NCI-H128 (cell line): ENCODE measurements at regions not wholly inside any gene's neighbourhood (a gene's known extent, or its start where the extent isn't known, plus 50 kb on each side); places are given as distances from the start of the nearest gene placed in this dataset.
"Not testable (repeated sequence)": the region's sequence is repeated elsewhere in the genome, so short reads cannot be mapped to it uniquely, and the experiment has no call there.

Source experiments
- DNase-seq: peaks from one replicate; lab custom pipeline; 2025; ENCODE audit not compliant: unreplicated experiment; lab: John Stamatoyannopoulos, UW

DNA sequence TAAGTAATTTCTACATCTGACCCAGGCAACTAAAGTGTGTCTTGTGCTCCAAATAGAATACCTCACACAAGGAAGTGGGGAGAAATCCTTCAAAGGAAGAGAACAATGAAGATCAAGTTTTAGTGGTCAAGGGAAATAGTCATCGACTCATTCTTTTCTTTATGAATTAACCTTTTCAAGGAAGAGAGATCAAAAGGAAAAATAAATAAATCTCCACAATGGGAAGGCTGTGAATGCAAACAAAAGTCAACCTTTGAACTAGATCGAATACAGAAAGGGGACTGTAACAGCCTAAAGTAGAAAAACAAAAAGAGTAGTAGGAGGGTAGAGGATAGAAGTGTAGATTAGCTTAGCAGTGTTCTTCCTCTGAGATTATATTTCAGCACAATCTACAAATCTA, 274.6 kb upstream of the COBL start:
- DNase-seq: no peak

DNA sequence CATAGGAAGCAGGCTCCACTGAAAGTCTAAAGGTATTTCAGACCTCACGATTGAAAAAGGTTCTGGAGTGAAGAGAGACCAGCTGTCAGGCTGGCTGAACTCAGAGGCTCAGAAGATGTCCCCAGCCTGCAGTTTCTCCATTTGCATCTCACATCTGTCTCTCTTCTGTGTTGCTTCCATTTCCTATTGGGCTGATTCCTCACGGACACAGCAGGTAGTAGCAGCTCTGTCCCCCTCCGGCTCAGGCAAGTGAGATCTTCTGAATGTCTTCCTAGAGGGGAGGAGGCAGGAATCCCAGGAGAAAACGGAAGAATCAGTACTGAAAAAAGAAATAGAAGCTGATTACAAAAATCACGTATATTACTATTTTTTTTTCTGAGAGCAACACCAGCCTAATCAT, 274.1 kb upstream of the COBL start:
- no peak for DNase-seq

DNA sequence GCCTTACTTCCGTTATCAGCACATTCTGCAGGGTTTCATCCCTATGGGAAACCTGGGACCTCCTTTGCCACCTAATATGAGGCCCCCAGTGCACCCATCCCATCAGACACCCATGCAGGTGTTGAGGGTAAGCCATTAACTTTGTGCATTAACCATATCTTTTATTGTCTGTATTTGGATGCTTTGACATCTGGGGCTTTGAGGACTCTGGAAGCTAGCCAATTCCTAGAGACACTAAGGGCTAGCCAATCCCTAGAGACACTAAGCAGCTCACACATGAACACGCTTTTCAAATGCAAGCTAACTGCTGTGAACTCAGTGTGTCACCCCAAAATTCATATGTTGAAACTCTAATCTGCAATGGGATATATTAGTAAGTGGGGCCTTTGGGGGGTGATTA, 272.5 kb upstream of the COBL start:
- no peak for DNase-seq

DNA sequence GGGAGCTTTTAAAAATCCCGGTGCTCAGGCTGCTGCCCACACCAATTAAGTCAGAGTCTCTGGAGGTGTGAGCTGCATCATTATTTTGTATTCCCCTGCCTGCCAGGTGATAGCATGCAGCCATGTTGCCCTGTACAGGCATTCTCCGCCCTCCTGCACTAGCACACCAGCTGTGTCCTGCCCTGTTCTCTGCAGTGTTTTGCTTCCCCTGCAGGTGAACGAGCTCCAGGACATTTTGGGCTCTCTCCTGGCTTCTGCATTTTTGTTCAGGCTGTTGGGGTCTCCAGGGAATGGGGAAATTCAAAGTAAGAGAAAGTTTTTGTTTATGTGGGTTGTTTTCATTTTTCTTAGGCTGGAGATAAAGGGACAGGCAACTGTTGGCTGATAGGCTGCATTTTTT, 271.0 kb upstream of the COBL start:
- no peak for DNase-seq

DNA sequence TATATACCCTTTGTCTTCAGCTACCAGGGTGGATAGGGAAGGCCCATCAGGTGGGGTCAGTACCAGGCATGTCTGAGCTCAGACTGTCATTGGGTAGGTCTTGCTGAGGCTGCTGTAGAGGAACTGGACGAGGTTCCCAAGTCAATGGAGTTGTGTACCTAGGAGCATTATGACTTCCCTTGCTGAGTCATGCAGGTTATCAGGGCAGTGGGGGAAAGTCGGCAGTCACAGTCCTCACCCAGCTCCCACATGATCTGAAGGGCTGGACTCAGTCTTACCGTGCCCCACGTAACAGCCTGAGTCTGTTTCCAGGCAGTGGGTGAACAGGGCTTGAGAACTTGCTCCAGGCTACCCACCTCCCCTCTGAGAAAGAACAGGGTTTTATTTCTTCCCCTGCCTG, 260.8 kb upstream of the COBL start:
- DNase-seq: no peak

DNA sequence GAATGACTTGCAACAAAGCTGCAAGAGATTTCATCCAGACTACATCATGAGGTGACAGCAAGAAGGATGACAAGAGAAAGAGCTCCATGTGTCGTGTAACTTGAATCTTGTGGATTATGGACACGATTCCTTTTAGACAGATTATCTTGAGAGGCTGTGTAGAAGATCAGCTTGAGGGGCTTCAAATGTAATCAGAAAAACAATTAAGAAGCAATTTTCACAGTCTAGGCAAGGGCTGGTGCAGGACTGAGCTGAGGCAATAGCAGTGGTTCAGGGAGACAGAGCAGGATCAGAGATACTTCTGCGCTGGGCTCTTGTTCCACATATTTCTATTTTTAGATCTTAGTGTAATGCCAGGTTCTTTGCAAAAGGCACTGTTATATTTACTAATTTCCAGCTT, 253.0 kb upstream of the COBL start:
- no peak for DNase-seq

DNA sequence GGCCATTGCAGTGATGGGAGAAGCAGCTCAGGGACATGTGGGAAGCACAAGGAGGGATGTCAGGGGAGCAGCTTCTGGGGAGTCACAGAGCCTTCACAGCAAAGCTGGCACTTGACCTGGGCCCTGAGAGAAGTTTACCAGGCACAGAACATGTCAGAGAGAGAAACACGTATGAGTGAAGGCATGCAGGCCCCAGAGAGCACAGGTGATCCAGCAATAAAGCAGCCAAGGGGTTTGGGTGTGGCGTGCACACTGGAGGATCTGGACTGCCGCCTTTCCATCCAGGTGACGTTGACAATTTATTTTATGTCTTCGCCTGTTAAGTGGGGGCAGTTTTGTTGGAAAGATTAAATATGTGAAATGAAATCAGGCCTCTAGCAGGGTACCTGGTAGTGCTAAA, 252.6 kb upstream of the COBL start:
- DNase-seq: no peak

DNA sequence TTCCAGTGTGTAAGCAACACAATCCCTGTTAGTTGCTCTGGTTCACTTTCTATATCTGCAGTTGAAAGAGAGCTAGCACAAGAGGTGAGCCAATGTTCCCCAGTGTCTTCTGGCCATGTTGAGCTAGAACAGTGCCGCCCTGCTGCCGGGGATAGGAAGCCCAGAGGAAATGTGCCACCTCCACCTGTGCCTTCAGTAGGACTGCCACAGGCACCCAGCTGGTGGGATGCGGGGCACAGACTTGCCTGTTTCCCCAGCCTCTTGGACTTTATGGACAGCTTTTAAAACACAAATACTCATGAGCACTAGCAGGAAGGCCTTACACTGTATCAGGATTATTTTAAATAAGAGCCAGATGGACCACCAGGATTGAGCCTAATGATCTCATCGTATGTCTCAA, 234.5 kb upstream of the COBL start:
- DNase-seq: no peak

DNA sequence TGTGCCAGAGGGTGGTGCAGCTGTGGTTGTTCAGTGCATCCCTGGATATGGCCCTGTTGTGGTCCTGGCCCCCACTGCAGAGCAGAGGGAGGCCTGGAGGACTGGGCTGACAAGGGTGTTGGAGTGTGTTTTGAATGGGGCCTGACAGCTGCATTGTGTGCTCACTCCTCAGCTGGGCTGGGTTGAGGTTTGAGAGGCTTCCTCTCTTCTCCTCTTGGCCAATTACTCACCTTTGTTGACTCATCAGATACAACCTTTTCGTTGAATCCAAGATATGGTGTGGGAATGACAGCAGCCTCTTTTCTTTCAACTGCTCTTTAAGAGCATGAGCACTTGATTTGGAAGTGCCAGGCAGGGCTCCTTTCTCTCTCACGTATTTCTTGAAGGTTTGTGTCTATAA, 228.5 kb upstream of the COBL start:
- no peak for DNase-seq

DNA sequence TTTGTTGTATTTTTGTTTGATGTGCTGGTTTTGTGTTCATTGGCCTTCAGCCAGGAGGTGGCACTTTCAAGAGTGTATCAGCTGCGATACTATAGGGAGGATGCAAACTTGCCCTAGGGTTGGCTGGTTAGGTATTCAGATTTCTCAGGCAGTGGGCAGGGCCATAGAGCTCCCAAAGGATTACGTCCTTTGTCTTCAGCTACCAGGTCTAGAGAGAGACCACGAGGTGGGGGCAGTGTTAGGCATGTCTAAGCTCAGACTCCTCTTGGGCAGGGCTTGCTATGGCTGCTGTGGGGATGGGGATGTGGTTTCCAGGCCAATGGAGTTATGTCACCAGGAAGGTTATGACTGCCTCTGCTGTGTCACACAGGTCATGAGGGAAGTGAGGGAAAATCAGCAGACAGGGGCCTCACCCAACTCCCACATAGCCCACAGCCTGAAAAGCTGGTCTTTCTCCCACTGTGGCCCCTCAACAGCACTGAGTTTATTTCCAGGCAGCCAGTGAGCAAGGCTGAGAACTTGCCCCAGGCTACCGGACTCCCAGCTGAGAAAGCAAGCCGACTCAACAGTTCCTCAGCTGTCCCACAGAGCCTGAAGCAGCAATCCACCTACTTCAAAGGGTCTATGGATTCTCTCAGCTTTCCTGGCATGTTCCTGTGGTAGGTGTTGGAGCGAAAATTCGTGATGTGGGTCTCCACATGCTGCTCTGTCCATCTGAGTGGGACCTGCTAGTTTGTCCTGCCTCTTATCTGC, 227.4 kb upstream of the COBL start:
- DNase-seq: peak; percentile 85

DNA sequence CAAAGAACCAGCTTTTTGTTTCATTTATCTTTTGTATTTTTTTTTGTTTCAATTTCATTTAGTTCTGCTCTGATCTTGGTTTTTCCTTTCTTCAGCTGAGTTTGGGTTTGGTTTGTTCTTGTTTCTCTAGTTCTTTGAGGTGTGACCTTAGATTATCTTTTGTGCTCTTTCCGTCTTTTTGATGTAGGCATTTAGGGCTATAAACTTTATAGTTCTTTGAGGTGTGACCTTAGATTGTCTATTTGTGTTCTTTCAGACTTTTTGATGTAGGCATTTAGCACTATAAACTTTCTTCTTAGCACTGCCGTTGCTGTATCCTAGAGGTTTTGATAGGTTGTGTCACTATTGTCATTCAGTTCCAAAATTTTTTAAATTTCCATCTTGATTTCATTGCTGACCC, 224.3 kb upstream of the COBL start:
- not testable (repeated sequence) for DNase-seq

DNA sequence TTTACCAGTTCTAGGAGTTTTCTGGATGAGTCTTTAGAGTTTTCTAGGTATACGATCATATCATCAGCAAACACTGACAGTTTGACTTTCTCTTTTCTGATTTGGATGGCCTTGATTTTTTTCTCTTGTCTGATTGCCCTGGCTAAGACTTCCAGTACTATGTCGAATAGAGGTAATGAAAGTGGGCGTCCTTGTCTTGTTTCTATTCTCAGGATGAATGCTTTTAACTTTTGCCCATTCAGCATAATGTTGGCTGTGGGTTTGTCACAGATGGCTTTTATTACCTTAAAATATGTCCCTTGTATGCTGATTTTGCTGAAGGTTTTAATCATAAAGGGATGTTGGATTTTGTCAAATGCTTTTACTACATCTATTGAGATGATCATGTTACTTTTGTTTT, 223.2 kb upstream of the COBL start:
- DNase-seq: no peak

DNA sequence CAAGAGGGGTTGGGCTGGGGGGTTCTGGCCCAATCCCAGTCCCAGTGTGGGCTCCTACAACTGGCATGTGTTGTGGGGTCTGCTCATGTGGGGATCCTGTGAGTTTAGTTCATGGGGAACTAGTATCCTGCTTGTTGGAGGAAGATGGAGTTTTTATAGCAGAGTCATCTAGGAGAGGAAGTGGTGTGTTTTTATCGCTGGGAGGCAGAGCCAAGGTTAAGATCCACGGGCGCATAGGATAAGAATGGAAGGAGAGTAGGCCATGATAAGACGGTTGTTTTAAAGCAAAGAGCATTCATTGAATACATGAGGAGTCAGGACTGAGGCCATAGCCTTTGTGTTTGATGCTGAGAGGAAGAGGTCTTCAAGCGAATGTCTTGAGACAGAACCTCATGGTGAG, 211.6 kb upstream of the COBL start:
- DNase-seq: no peak

DNA sequence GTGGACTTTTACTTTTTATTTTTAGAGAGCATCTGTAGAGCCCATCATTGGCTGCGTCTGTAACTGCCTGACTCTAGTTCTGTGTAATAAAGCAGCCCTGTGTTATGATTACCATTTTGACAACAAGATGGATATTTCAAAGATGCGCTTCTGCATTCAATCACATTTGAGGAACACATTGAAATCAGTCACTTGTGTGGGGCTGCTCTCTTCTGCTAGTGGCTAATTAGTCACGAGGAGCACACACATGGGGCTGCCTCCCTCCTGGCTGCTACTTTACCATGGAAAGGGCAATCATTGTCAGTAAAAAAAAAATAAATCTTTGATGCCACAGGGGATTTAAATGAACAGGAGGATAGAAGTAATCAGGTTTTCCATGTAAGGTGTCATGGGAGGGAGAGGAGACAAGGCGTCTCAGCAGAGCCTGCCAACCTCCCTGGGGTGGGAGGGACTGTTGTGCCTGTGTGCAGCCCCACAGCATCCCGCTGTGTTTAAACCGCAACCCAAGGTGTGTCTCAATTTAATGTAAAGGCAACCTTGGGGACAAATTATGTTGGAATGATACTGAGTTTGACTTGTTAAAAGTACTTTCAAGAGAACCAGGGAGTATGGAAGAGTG, 205.2 kb upstream of the COBL start:
- no peak for DNase-seq

DNA sequence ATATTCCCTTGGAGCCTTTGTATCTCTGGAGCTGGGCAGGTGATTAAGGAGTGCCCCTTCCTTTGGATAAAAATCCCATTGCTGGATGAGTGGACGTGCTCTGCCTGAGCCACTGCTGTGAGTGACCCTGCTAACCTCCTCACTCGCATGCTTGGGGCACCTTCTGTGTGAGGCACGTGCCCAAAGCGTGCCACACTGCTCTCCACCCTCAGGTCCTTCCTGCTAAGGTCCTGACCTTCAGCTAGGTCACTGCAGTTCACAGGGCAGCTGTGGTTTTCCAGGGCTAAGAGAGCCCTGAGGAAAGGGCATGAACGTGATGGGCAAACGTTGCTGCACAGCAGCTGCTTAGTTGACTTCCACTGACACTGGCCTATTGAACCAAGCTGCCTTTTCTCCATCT, 204.4 kb upstream of the COBL start:
- DNase-seq: no peak

DNA sequence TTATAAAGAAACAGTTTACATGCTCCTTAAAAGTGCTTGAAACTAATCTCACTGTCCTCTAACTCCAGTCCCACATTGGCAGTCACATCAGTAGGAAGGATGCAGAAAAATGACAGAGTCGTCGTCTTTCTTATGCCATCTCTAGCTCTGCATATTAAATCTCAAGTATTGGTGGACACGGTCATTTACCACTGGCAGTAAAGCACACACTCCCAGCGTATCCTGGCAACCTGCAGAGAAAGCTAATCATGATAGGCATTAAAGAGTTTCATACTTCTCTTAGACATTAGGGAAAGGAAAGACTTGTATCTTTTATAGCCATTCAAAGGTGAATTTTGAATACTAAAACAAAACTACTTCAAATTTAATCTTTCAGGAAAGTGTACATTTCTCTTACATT, 202.0 kb upstream of the COBL start:
- DNase-seq: no peak

DNA sequence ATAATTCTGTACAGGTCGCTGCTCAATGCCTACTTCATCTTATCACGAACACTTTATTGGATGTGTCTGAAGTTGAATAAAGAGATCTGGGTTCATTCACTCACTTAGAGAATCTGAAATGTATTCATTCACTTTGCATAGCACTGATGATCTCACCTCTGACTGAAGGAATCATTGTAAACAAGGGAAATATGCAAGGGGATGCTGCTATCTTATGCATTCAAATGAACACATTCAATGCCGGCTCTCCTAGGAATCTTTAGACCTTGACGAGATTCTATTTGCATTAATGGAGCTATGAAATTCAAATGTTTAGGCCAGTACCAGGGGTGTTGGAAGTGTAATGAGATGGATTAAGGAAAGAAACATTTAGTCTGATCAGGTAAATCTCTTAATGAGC, 200.6 kb upstream of the COBL start:
- DNase-seq: no peak

DNA sequence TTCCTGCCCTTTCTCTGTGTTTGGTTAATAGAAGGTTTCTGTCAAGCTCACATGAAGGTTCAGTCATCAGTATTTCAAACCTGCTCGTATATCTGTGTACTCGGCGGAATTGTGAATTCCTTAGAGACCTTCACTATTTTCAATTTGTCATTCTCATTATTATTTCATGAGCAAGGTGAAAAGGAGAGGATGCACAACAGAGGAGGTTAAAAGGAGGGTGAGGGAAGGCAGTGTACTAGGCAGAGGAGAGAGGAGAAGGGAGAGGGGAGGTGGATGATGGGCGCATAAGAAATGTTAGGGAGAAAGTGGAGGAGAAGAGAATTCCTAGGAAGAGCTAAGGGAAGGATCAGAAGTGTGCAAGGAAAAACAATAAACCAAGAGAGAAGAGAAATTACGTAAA, 185.0 kb upstream of the COBL start:
- no peak for DNase-seq

DNA sequence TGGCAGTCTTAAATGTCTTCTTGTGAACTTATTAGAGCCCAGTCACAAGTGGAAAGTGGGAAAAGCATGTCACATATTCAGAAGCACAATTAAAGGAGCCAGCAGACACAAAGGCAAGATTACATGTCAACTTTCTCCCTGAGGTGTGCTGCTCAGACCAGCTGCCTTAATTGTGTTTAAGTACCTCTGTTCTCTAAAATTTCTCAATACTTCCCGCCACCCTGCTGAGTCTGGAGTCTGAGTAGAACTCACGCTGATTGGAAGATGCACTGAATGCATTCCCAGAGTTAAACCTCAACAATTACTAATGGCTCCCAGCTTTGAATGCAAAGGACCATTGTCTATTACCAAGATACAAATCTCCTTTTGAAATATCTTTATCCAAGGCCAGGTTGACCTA, 166.4 kb upstream of the COBL start:
- DNase-seq: peak; percentile 12

DNA sequence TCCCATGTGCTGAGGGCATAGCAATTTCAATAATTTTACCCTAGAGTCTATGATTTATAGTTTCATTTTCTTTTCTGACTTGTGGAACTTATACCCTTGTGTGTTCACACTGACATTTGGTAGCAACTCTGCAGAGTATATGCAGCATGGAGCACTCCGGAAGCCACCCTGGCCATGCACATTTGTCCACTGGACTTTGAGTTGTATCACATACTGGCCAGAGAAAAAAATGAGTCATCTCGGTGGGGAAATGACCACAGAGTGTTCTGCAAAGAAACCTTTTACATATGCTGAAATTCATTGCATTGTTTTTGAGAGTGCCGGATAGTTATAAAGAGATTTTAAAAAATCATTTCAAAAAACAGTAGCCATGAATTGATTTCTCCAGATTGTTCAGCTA, 164.8 kb upstream of the COBL start:
- no peak for DNase-seq

DNA sequence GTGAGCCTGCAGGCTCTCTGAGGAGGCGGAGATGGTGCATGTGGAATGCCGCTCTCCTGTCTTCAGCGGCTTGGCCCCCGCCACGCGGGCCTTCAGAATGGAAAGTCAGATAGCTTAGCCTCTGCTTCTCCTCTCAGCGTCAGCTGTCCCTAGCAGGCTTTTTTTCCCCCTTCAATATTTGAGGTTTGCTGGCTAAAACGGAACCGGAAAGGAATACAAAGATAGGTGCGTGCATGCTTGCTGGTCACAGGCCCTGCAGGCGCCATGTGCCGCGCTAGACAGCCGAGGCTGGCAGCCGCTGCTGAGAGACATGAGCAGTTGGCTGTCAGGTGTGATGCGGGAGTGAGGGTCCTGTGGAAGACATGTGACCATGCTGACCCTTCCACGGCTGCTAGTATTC, 161.2 kb upstream of the COBL start:
- DNase-seq: no peak

DNA sequence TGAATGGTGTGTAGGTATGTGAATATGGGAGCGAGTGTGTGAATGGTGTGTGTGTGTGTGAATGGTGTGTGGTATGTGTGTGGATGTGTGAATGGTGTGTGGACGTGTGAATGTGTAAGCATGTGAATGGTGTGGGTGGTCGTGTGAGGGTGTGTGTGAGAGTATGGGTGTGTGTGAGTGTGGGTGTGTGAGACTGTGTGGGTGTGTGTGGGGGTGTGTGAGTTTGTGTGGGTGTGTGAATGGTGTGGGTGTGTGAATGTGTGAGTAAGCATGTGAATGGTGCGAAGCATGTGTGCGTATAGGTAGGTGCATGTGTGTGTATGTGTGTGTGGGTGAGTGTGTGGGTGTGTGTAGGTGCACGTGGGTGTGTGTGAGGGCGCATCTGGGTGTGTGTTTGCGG, 160.7 kb upstream of the COBL start:
- DNase-seq: no peak

DNA sequence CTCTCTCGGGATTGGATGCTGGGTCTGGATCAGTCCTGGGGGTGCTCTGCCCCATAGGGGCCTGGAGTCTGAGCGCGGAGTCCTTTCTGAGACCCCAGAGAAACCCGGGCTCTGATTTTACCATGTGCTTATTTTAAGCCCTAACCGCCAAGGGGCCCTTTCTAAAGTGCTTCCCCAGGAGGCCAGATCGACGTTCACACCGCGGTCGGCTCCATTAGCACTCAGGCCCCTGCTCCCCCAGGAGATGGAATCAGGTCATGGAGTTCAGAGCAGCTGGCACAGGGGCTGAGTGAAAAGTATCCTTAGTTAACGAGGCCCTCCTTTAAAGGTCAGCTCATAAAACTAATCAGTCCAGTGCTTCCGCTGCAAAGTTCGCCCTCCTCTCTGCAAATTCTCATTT, 159.4 kb upstream of the COBL start:
- no peak for DNase-seq
